Astrocyte (in vitro differentiated cells and primary cell): ENCODE measurements at regions not wholly inside any gene's neighbourhood (a gene's known extent, or its start where the extent isn't known, plus 50 kb on each side); places are given as distances from the start of the nearest gene placed in this dataset.
"Not testable (repeated sequence)": the region's sequence is repeated elsewhere in the genome, so short reads cannot be mapped to it uniquely, and the experiment has no call there.

ENCODE experiments used
- DNase-seq: peaks from one replicate; pipeline ENCODE4 v3.0.0-alpha.2; 2010; ENCODE audit warnings: low read depth
- FAIRE-seq: peaks from 2 replicates; lab custom pipeline; 2011; peaks lifted over from hg19 to GRCh38; lab: Jason Lieb, UNC
- H2AFZ ChIP-seq: 2 replicates; pipeline ENCODE4 v1.6.0; 2012; ENCODE audit warnings: low read depth, low read length, inconsistent platforms
- H3K27ac ChIP-seq: 2 replicates; pipeline ENCODE4 v1.5.1; 2011; ENCODE audit warnings: low read depth, low read length, inconsistent platforms
- H3K27me3 ChIP-seq: 2 replicates; pipeline ENCODE4 v1.6.0; 2011; ENCODE audit warnings: low read length, inconsistent platforms; ENCODE audit not compliant: insufficient read depth
- H3K36me3 ChIP-seq: 2 replicates; pipeline ENCODE4 v1.5.1; 2011; ENCODE audit warnings: low read length, inconsistent platforms; ENCODE audit not compliant: insufficient read depth
- H3K4me1 ChIP-seq: 2 replicates; pipeline ENCODE4 v1.5.1; 2011; ENCODE audit warnings: low read length, inconsistent platforms; ENCODE audit not compliant: insufficient read depth
- H3K4me2 ChIP-seq: 2 replicates; pipeline ENCODE4 v1.6.0; 2012; ENCODE audit warnings: low read length, inconsistent platforms
- H3K4me3 ChIP-seq: 2 replicates; pipeline ENCODE4 v1.5.1; 2011; ENCODE audit warnings: low read depth, mild to moderate bottlenecking, low read length, inconsistent platforms; ENCODE audit not compliant: insufficient read depth
- H3K79me2 ChIP-seq: 2 replicates; pipeline ENCODE4 v1.6.0; 2012; ENCODE audit warnings: mild to moderate bottlenecking, low read length, inconsistent platforms; ENCODE audit not compliant: insufficient read depth
- H3K9ac ChIP-seq: 2 replicates; pipeline ENCODE4 v1.6.0; 2012; ENCODE audit warnings: mild to moderate bottlenecking, low read length, inconsistent platforms
- H3K9me3 ChIP-seq: 2 replicates; pipeline ENCODE4 v1.5.1; 2012; ENCODE audit warnings: low read depth, mild to moderate bottlenecking, low read length, inconsistent platforms; ENCODE audit not compliant: insufficient read depth
- H4K20me1 ChIP-seq: 2 replicates; pipeline ENCODE4 v1.6.0; 2012; ENCODE audit warnings: low read length, inconsistent platforms; ENCODE audit not compliant: insufficient read depth
- H3K27ac Mint-ChIP-seq: one replicate; pipeline ENCODE4 v1.8.0; 2021; ENCODE audit warnings: mild to moderate bottlenecking, mixed read lengths; ENCODE audit not compliant: unreplicated experiment
- H3K27me3 Mint-ChIP-seq: one replicate; pipeline ENCODE4 v1.8.0; 2021; ENCODE audit warnings: low read depth, mixed read lengths; ENCODE audit not compliant: unreplicated experiment
- H3K36me3 Mint-ChIP-seq: one replicate; pipeline ENCODE4 v1.8.0; 2021; ENCODE audit warnings: low read depth, mixed read lengths; ENCODE audit not compliant: unreplicated experiment
- H3K4me1 Mint-ChIP-seq: one replicate; pipeline ENCODE4 v1.8.0; 2021; ENCODE audit warnings: low read depth, mixed read lengths; ENCODE audit not compliant: unreplicated experiment
- H3K4me3 Mint-ChIP-seq: one replicate; pipeline ENCODE4 v1.8.0; 2021; ENCODE audit warnings: mild to moderate bottlenecking, moderate library complexity, mixed read lengths; ENCODE audit not compliant: unreplicated experiment
- H3K9me3 Mint-ChIP-seq: one replicate; pipeline ENCODE4 v1.8.0; 2021; ENCODE audit warnings: mild to moderate bottlenecking, mixed read lengths; ENCODE audit not compliant: unreplicated experiment
- CTCF ChIP-seq: IDR thresholded peaks from 2 replicates; pipeline ENCODE4 v1.5.1; 2011; ENCODE audit warnings: low read depth, mild to moderate bottlenecking, inconsistent platforms, low read length, moderate library complexity; ENCODE audit not compliant: insufficient read depth
- EZH2 ChIP-seq: IDR thresholded peaks from 2 replicates; pipeline ENCODE4 v1.6.1; 2012; ENCODE audit warnings: mild to moderate bottlenecking, low read length, inconsistent platforms; ENCODE audit not compliant: insufficient read depth

- no peaks in the 10 kb centered on the region for H3K27me3 Mint-ChIP-seq
- no peak overlapping the region for H3K27ac ChIP-seq
Observed at GRCh38 chr5:25544652-25545249, 900.0 kb upstream of the CDH10 start.

GRCh38 chr5:25540628-25541027 is 895.9 kb upstream of the CDH10 start:
- Histone ChIP-seq H3K27ac (no peak overlapping the region), H3K4me2 (no peak overlapping the region), H3K27me3 (no peaks in the 10 kb centered on the region), H3K79me2 (no peaks in the 10 kb centered on the region), H3K9ac (no peak overlapping the region), H3K4me1 (no peaks in the 10 kb centered on the region), H4K20me1 (no peaks in the 10 kb centered on the region), H3K4me3 (no peak overlapping the region), H2AFZ (no peak overlapping the region), H3K36me3 (no peaks in the 10 kb centered on the region), H3K9me3 (no peaks in the 10 kb centered on the region)
- Mint-ChIP-seq H3K27me3 (no peaks in the 10 kb centered on the region), H3K4me3 (no peak overlapping the region), H3K4me1 (peaks cover 15% of the 10 kb centered on the region), H3K36me3 (no peaks in the 10 kb centered on the region), H3K27ac (no peak overlapping the region), H3K9me3 (peaks cover under 1% of the 10 kb centered on the region)
- no peak for TF ChIP-seq CTCF
- no peak for TF ChIP-seq EZH2
- no peak for DNase-seq
- no peak for FAIRE-seq

More at GRCh38 chr5:25544652-25545249, 900.0 kb upstream of the CDH10 start:
- no peak overlapping the region for H3K9ac ChIP-seq
- no peaks in the 10 kb centered on the region for H3K79me2 ChIP-seq
- no peaks in the 10 kb centered on the region for H4K20me1 ChIP-seq
- TF ChIP-seq EZH2 (no peak), CTCF (peak; percentile 55)
- H3K4me2 ChIP-seq, result no peak overlapping the region
- DNase-seq, result no peak
- no peak overlapping the region for H3K27ac Mint-ChIP-seq
- H3K4me1 Mint-ChIP-seq, result peaks cover 8% of the 10 kb centered on the region
- FAIRE-seq, result no peak
- H3K4me3 Mint-ChIP-seq, result no peak overlapping the region
- H3K4me3 ChIP-seq, result no peak overlapping the region
- no peak overlapping the region for H2AFZ ChIP-seq
- no peaks in the 10 kb centered on the region for H3K27me3 ChIP-seq
- H3K9me3 ChIP-seq, result no peaks in the 10 kb centered on the region
- H3K36me3 Mint-ChIP-seq, result no peaks in the 10 kb centered on the region
- H3K9me3 Mint-ChIP-seq, result peaks cover 3% of the 10 kb centered on the region
- H3K4me1 ChIP-seq, result no peaks in the 10 kb centered on the region
- no peaks in the 10 kb centered on the region for H3K36me3 ChIP-seq

- Histone ChIP-seq H3K79me2 (no peaks in the 10 kb centered on the region), H3K9ac (no peak overlapping the region), H3K27me3 (no peaks in the 10 kb centered on the region), H4K20me1 (no peaks in the 10 kb centered on the region), H2AFZ (no peak overlapping the region), H3K4me2 (no peak overlapping the region), H3K36me3 (no peaks in the 10 kb centered on the region), H3K27ac (no peak overlapping the region), H3K4me1 (no peaks in the 10 kb centered on the region), H3K4me3 (no peak overlapping the region), H3K9me3 (no peaks in the 10 kb centered on the region)
- no peak for FAIRE-seq
- H3K4me3 Mint-ChIP-seq, result no peak overlapping the region
- TF ChIP-seq CTCF, result no peak
- no peak for TF ChIP-seq EZH2
- peaks cover 15% of the 10 kb centered on the region for H3K4me1 Mint-ChIP-seq
- no peaks in the 10 kb centered on the region for H3K9me3 Mint-ChIP-seq
- no peaks in the 10 kb centered on the region for H3K36me3 Mint-ChIP-seq
- no peaks in the 10 kb centered on the region for H3K27me3 Mint-ChIP-seq
- peak overlapping the region; percentile 63 for H3K27ac Mint-ChIP-seq
- DNase-seq, result peak; percentile 5
Observed at GRCh38 chr5:25539536-25539935, 894.8 kb upstream of the CDH10 start.

- not testable (repeated sequence) for H3K9me3 Mint-ChIP-seq, H3K27ac Mint-ChIP-seq, H3K9ac ChIP-seq, H3K4me3 ChIP-seq, H3K27me3 ChIP-seq, H2AFZ ChIP-seq, H3K36me3 ChIP-seq, H4K20me1 ChIP-seq, H3K79me2 ChIP-seq, H3K4me3 Mint-ChIP-seq, DNase-seq, H3K9me3 ChIP-seq, H3K36me3 Mint-ChIP-seq, FAIRE-seq, H3K27ac ChIP-seq, H3K27me3 Mint-ChIP-seq, H3K4me2 ChIP-seq, H3K4me1 ChIP-seq
- H3K4me1 Mint-ChIP-seq, result peaks cover 15% of the 10 kb centered on the region
Observed at GRCh38 chr5:25536461-25536860, 891.7 kb upstream of the CDH10 start.
